HEK293T (cell line): ENCODE measurements at regions not wholly inside any gene's neighbourhood (a gene's known extent, or its start where the extent isn't known, plus 50 kb on each side); places are given as distances from the start of the nearest gene placed in this dataset.

Experiments
- ARNT ChIP-seq: fragments of 450-650 bp; IDR thresholded peaks from 2 replicates; pipeline ENCODE4 v1.6.1; 2017; ENCODE audit warnings: mild to moderate bottlenecking
- BHLHE40 ChIP-seq: fragments of 450-650 bp; IDR thresholded peaks from 2 replicates; pipeline ENCODE4 v1.6.1; 2016; ENCODE audit warnings: mild to moderate bottlenecking, moderate library complexity, borderline replicate concordance
- CTBP1 ChIP-seq: fragments of 450-650 bp; IDR thresholded peaks from 2 replicates; pipeline ENCODE4 v1.6.1; 2016; ENCODE audit warnings: borderline replicate concordance
- ELF4 ChIP-seq: fragments of 450-650 bp; IDR thresholded peaks from 2 replicates; pipeline ENCODE4 v1.6.1; 2017; ENCODE audit warnings: antibody characterized with exemption
- FOXA1 ChIP-seq: fragments of 450-650 bp; IDR thresholded peaks from 2 replicates; pipeline ENCODE4 v1.6.1; 2016; ENCODE audit warnings: mild to moderate bottlenecking
- FOXM1 ChIP-seq: fragments of 450-650 bp; IDR thresholded peaks from 2 replicates; pipeline ENCODE4 v1.6.1; 2017; ENCODE audit warnings: mild to moderate bottlenecking, borderline replicate concordance
- L3MBTL2 ChIP-seq: fragments of 450-650 bp; conservative IDR thresholded peaks from 2 replicates; pipeline ENCODE4 v1.6.1; 2016; ENCODE audit warnings: mild to moderate bottlenecking
- NFRKB ChIP-seq: fragments of 450-650 bp; IDR thresholded peaks from 2 replicates; pipeline ENCODE4 v1.6.1; 2016; ENCODE audit warnings: mild to moderate bottlenecking, moderate library complexity
- SP1 ChIP-seq: fragments of 450-650 bp; IDR thresholded peaks from 2 replicates; pipeline ENCODE4 v1.6.1; 2017
- ZNF384 ChIP-seq: fragments of 450-650 bp; IDR thresholded peaks from 2 replicates; pipeline ENCODE4 v1.6.1; 2016
- TF ChIP-seq, protein P1 (sequence below): fragments of 450-650 bp; IDR thresholded peaks from 2 replicates; pipeline ENCODE4 v1.6.1; 2016

DNA sequence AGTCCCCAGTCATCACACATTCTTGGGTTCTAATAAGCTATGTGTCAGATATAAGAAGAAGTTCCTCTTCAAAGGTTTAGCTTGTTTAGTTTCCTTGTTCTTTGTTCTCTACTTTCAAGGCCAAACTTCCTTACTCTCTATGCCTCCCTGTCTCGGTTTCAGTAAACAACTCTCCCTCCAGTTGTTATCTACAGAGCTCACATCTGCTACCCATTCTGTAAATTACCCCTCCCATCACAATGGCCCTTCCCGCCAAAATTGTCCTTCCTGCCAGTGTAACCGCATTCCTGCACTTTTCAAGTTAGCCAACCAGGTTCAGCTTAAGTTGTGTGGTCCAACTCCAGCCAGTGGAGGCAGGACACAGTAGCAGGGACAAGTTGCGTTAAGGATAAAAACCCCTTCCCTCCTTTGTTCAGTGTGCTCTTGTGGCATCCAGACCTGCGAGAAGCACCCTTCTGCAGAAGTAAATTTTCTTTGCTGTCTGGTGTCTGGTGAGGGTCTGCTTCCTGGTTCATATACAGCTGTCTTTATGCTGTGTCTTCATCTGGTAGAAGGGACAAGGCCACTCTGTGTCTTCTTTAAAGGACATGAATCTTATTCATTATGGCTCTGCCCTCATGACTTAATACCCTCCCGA is 342.1 kb upstream of the GRM7 start:
- TF ChIP-seq, protein P1, sequence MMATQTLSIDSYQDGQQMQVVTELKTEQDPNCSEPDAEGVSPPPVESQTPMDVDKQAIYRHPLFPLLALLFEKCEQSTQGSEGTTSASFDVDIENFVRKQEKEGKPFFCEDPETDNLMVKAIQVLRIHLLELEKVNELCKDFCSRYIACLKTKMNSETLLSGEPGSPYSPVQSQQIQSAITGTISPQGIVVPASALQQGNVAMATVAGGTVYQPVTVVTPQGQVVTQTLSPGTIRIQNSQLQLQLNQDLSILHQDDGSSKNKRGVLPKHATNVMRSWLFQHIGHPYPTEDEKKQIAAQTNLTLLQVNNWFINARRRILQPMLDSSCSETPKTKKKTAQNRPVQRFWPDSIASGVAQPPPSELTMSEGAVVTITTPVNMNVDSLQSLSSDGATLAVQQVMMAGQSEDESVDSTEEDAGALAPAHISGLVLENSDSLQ: no peak
- TF ChIP-seq SP1 (no peak), ZNF384 (no peak), CTBP1 (no peak), NFRKB (no peak), FOXM1 (no peak), ELF4 (no peak), BHLHE40 (no peak), FOXA1 (no peak), ARNT (no peak), L3MBTL2 (no peak)
